ENCODE measurements at regions not wholly inside any gene's neighbourhood (a gene's known extent, or its start where the extent isn't known, plus 50 kb on each side); places are given as distances from the start of the nearest gene placed in this dataset.

DNA sequence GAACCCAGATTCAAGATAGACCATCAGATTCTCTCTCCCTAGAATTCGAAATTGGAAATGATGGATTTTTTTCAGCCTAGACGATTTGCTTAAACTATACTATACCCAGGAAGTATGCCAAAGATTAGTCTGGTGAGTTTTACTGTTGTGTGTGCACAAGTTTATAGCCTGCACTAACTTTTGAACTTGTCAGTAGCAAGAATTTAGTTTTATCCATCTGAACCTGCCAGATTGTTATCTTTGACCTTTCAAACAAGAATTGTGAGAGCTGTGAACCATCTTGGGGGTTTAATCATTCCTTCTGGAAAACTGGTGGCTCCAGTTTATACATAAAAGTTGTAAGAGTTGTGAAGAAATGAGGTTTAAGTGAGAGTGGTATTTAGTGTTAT is 243.5 kb upstream of the DAAM1 start:
- TF ChIP-seq, protein P1, sequence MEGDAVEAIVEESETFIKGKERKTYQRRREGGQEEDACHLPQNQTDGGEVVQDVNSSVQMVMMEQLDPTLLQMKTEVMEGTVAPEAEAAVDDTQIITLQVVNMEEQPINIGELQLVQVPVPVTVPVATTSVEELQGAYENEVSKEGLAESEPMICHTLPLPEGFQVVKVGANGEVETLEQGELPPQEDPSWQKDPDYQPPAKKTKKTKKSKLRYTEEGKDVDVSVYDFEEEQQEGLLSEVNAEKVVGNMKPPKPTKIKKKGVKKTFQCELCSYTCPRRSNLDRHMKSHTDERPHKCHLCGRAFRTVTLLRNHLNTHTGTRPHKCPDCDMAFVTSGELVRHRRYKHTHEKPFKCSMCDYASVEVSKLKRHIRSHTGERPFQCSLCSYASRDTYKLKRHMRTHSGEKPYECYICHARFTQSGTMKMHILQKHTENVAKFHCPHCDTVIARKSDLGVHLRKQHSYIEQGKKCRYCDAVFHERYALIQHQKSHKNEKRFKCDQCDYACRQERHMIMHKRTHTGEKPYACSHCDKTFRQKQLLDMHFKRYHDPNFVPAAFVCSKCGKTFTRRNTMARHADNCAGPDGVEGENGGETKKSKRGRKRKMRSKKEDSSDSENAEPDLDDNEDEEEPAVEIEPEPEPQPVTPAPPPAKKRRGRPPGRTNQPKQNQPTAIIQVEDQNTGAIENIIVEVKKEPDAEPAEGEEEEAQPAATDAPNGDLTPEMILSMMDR (IDR thresholded peaks at IDR 0.05) = no peak
- no peak for TF ChIP-seq POLR2A (IDR thresholded peaks at IDR 0.05)
